GM12891 (cell line): ENCODE measurements at regions not wholly inside any gene's neighbourhood (a gene's known extent, or its start where the extent isn't known, plus 50 kb on each side); places are given as distances from the start of the nearest gene placed in this dataset.

ENCODE experiments used
- POLR2A ChIP-seq: IDR thresholded peaks from 2 replicates; pipeline ENCODE4 v1.6.1; 2011; ENCODE audit warnings: low read depth, low read length, control low read depth
- POLR2AphosphoS5 ChIP-seq: IDR thresholded peaks from 2 replicates; pipeline ENCODE4 v1.6.1; 2011; ENCODE audit warnings: low read depth, low read length, control low read depth
- POU2F2 ChIP-seq: IDR thresholded peaks from 2 replicates; pipeline ENCODE4 v1.6.1; 2011; ENCODE audit warnings: low read depth, mild to moderate bottlenecking, control low read depth, low read length, moderate library complexity
- SPI1 ChIP-seq: IDR thresholded peaks from 2 replicates; pipeline ENCODE4 v1.6.1; 2011; ENCODE audit warnings: low read depth, low read length, control low read depth
- TAF1 ChIP-seq: IDR thresholded peaks from 2 replicates; pipeline ENCODE4 v1.6.1; 2011; ENCODE audit warnings: low read depth, low read length, control low read depth

DNA sequence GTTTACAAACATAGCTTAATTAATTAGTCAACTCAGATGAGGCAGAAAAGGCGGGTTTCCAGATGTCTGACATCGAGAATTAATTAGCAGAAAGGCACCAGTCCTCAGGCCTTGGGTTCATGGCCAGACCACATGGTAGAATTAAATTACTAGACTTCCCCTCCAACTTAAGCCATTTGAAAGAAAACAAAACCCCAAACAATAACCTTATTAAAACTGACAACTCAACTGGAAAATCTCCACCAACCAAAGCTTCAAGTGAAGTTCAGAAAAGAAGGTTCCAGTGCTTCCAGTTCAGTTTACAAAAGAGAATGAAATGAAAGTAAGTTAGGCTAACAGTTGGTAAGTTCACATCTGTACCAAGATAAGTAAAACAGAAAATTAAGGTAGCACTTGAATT lies 349.5 kb downstream of the GRIN2B start:
- TF ChIP-seq SPI1 (no peak), POLR2A (no peak), POLR2AphosphoS5 (no peak), TAF1 (no peak), POU2F2 (no peak)
